ENCODE measurements at regions not wholly inside any gene's neighbourhood (a gene's known extent, or its start where the extent isn't known, plus 50 kb on each side); places are given as distances from the start of the nearest gene placed in this dataset.

DNA sequence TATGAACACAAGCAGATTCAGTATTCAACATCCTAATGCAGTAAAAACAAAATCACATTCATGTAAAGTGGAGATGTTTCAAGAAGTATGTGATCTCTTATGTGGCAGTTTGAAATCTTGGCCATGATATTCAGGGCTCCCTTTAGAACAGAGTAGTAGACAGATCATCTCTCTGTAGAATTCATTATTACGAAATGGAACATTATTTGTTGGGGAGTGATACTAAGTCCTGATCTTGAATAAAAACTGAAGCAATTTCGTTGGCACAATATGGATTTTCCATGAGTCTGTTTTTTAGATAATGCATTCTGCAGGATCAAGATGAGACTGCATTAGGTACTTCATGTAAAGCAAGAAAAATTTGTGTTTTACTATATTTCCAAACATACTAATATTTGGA is 264.4 kb upstream of the NRIP1 start:
- TF ChIP-seq EP300 (IDR thresholded peaks at IDR 0.05): no peak
- no peak for TF ChIP-seq CTCF (IDR thresholded peaks at IDR 0.05)
- no peak for TF ChIP-seq POLR2AphosphoS5 (IDR thresholded peaks at IDR 0.05)

Data from suprapubic skin (tissue), 4 donors.